ENCODE measurements at regions not wholly inside any gene's neighbourhood (a gene's known extent, or its start where the extent isn't known, plus 50 kb on each side); places are given as distances from the start of the nearest gene placed in this dataset.

GRCh38 chr13:106899442-106899841 lies 331.5 kb upstream of the ARGLU1 start:
- ChIA-PET POLR2A (no interaction called here), CTCF (interaction anchor here (0.7 kb wide), 2 partner anchors 12 to 30 kb away, joined by 3 to 5 read pairs; no protein-coding TSS in a partner anchor)
- no peak overlapping the region for H3K4me3 ChIP-seq (ENCODE audit: low read depth, low read length)
- no peaks in the 10 kb centered on the region for H3K36me3 ChIP-seq (ENCODE audit: control insufficient read depth in 2 of 2, insufficient read depth in 1 of 2, low read length in 2 of 2)
- no peaks in the 10 kb centered on the region for H3K9me3 ChIP-seq (ENCODE audit: control insufficient read depth, insufficient read depth, low read depth, low read length)
- H3K4me1 ChIP-seq (ENCODE audit: control insufficient read depth, insufficient read depth, low read length), result 0 out of 2 replicates have a peak, but pooled peaks cover 3% of the 10 kb centered on the region
- H3K27ac ChIP-seq (ENCODE audit: extremely low read depth, low read depth, low read length), result no peak overlapping the region
- no peak for TF ChIP-seq ZNF792 (tag by site-specific recombination; IDR thresholded peaks at IDR 0.05)
- no peak for TF ChIP-seq IKZF3 (tag by site-specific recombination; IDR thresholded peaks at IDR 0.05)
- TF ChIP-seq ZNF157 (tag by site-specific recombination; IDR thresholded peaks at IDR 0.05), result no peak
- no peak for TF ChIP-seq ZNF600 (tag by site-specific recombination; IDR thresholded peaks at IDR 0.05)
- no peak for TF ChIP-seq ZNF10 (tag by site-specific recombination; IDR thresholded peaks at IDR 0.05)
- TF ChIP-seq ZNF16 (tag by site-specific recombination; IDR thresholded peaks at IDR 0.05; ENCODE audit: low read depth), result no peak
- TF ChIP-seq, protein P1, sequence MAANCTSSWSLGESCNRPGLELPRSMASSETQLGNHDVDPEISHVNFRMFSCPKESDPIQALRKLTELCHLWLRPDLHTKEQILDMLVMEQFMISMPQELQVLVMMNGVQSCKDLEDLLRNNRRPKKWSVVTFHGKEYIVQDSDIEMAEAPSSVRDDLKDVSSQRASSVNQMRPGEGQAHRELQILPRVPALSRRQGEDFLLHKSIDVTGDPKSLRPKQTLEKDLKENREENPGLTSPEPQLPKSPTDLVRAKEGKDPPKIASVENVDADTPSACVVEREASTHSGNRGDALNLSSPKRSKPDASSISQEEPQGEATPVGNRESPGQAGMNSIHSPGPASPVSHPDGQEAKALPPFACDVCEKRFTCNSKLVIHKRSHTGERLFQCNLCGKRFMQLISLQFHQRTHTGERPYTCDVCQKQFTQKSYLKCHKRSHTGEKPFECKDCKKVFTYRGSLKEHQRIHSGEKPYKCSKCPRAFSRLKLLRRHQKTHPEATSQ (tag by site-specific recombination; IDR thresholded peaks at IDR 0.05), result no peak
- no peak for TF ChIP-seq ZNF513 (tag by site-specific recombination; IDR thresholded peaks at IDR 0.05)
- TF ChIP-seq, protein P2, sequence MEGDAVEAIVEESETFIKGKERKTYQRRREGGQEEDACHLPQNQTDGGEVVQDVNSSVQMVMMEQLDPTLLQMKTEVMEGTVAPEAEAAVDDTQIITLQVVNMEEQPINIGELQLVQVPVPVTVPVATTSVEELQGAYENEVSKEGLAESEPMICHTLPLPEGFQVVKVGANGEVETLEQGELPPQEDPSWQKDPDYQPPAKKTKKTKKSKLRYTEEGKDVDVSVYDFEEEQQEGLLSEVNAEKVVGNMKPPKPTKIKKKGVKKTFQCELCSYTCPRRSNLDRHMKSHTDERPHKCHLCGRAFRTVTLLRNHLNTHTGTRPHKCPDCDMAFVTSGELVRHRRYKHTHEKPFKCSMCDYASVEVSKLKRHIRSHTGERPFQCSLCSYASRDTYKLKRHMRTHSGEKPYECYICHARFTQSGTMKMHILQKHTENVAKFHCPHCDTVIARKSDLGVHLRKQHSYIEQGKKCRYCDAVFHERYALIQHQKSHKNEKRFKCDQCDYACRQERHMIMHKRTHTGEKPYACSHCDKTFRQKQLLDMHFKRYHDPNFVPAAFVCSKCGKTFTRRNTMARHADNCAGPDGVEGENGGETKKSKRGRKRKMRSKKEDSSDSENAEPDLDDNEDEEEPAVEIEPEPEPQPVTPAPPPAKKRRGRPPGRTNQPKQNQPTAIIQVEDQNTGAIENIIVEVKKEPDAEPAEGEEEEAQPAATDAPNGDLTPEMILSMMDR (tag by site-specific recombination; IDR thresholded peaks at IDR 0.05), result no peak
- TF ChIP-seq ZNF174 (tag by site-specific recombination; IDR thresholded peaks at IDR 0.05), result no peak
- TF ChIP-seq ZNF549 (tag by site-specific recombination; IDR thresholded peaks at IDR 0.05), result no peak
- no peak for TF ChIP-seq ZNF112 (tag by site-specific recombination; IDR thresholded peaks at IDR 0.05)
- TF ChIP-seq, protein P3, sequence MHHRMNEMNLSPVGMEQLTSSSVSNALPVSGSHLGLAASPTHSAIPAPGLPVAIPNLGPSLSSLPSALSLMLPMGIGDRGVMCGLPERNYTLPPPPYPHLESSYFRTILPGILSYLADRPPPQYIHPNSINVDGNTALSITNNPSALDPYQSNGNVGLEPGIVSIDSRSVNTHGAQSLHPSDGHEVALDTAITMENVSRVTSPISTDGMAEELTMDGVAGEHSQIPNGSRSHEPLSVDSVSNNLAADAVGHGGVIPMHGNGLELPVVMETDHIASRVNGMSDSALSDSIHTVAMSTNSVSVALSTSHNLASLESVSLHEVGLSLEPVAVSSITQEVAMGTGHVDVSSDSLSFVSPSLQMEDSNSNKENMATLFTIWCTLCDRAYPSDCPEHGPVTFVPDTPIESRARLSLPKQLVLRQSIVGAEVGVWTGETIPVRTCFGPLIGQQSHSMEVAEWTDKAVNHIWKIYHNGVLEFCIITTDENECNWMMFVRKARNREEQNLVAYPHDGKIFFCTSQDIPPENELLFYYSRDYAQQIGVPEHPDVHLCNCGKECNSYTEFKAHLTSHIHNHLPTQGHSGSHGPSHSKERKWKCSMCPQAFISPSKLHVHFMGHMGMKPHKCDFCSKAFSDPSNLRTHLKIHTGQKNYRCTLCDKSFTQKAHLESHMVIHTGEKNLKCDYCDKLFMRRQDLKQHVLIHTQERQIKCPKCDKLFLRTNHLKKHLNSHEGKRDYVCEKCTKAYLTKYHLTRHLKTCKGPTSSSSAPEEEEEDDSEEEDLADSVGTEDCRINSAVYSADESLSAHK (tag by site-specific recombination; IDR thresholded peaks at IDR 0.05), result no peak
- no peak for TF ChIP-seq ZNF394 (tag by site-specific recombination; IDR thresholded peaks at IDR 0.05; ENCODE audit: borderline replicate concordance)

- POLR2A ChIA-PET, result no interaction called here
- TF ChIP-seq ZNF26 (tag by site-specific recombination; IDR thresholded peaks at IDR 0.05) (no peak), YY1 (tag by site-specific recombination; IDR thresholded peaks at IDR 0.05) (no peak), BCL11A (tag by site-specific recombination; IDR thresholded peaks at IDR 0.05; ENCODE audit: low read depth) (no peak), RBAK (tag by site-specific recombination; IDR thresholded peaks at IDR 0.05) (no peak), ZNF701 (tag by site-specific recombination; IDR thresholded peaks at IDR 0.05) (no peak), OSR2 (tag by site-specific recombination; IDR thresholded peaks at IDR 0.05) (no peak)
- H3K4me1 ChIP-seq (ENCODE audit: control insufficient read depth, insufficient read depth, low read length), result 0 out of 2 replicates have a peak, but pooled peaks cover 3% of the 10 kb centered on the region
- H3K27ac ChIP-seq (ENCODE audit: extremely low read depth, low read depth, low read length), result no peak overlapping the region
- no peak overlapping the region for H3K4me3 ChIP-seq (ENCODE audit: low read depth, low read length)
- H3K9me3 ChIP-seq (ENCODE audit: control insufficient read depth, insufficient read depth, low read depth, low read length), result no peaks in the 10 kb centered on the region
- CTCF ChIA-PET, result interaction anchor here (0.6 kb wide), 1 partner anchor 67 kb away, joined by 3 read pairs; no protein-coding TSS in a partner anchor
- H3K36me3 ChIP-seq (ENCODE audit: control insufficient read depth in 2 of 2, insufficient read depth in 1 of 2, low read length in 2 of 2), result no peaks in the 10 kb centered on the region
Observed at GRCh38 chr13:106898231-106898630, 330.3 kb upstream of the ARGLU1 start.
